PFSK-1 (cell line): ENCODE measurements at regions not wholly inside any gene's neighbourhood (a gene's known extent, or its start where the extent isn't known, plus 50 kb on each side); places are given as distances from the start of the nearest gene placed in this dataset.

Source experiments
- POLR2AphosphoS5 ChIP-seq: IDR thresholded peaks from 2 replicates; pipeline ENCODE4 v1.6.1; 2012; ENCODE audit warnings: low read depth, mild to moderate bottlenecking, control low read depth, low read length, moderate library complexity
- SIN3A ChIP-seq: IDR thresholded peaks from 2 replicates; pipeline ENCODE4 v1.6.1; 2012; ENCODE audit warnings: mild to moderate bottlenecking, low read length, moderate library complexity, borderline replicate concordance; ENCODE audit not compliant: insufficient read depth
- TAF1 ChIP-seq: IDR thresholded peaks from 2 replicates; pipeline ENCODE4 v1.6.1; 2012; ENCODE audit warnings: low read length, control low read depth, borderline replicate concordance; ENCODE audit not compliant: insufficient read depth
- TF ChIP-seq, protein P1 (sequence below), 2 experiments: IDR thresholded peaks; 2 replicates each; pipeline versions ENCODE4 v1.6.1 to v1.8.0; 2011 to 2012; ENCODE audit warnings: low read depth in 2 of 2, low read length in 2 of 2, control low read depth in 1 of 2, inconsistent platforms in 1 of 2, mild to moderate bottlenecking in 1 of 2, moderate library complexity in 1 of 2; ENCODE audit not compliant: insufficient read depth in 1 of 2

- no peak for TF ChIP-seq POLR2AphosphoS5
- no peak for TF ChIP-seq SIN3A
- TF ChIP-seq TAF1 = no peak
- TF ChIP-seq, protein P1, sequence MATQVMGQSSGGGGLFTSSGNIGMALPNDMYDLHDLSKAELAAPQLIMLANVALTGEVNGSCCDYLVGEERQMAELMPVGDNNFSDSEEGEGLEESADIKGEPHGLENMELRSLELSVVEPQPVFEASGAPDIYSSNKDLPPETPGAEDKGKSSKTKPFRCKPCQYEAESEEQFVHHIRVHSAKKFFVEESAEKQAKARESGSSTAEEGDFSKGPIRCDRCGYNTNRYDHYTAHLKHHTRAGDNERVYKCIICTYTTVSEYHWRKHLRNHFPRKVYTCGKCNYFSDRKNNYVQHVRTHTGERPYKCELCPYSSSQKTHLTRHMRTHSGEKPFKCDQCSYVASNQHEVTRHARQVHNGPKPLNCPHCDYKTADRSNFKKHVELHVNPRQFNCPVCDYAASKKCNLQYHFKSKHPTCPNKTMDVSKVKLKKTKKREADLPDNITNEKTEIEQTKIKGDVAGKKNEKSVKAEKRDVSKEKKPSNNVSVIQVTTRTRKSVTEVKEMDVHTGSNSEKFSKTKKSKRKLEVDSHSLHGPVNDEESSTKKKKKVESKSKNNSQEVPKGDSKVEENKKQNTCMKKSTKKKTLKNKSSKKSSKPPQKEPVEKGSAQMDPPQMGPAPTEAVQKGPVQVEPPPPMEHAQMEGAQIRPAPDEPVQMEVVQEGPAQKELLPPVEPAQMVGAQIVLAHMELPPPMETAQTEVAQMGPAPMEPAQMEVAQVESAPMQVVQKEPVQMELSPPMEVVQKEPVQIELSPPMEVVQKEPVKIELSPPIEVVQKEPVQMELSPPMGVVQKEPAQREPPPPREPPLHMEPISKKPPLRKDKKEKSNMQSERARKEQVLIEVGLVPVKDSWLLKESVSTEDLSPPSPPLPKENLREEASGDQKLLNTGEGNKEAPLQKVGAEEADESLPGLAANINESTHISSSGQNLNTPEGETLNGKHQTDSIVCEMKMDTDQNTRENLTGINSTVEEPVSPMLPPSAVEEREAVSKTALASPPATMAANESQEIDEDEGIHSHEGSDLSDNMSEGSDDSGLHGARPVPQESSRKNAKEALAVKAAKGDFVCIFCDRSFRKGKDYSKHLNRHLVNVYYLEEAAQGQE (IDR thresholded peaks at IDR 0.05; ENCODE audit: insufficient read depth in 1 of 2, low read depth in 2 of 2, low read length in 2 of 2) = no peak
Observed at GRCh38 chr2:13877571-13877970, 754.9 kb upstream of the LRATD1 start.
